IMR-90 (cell line): ENCODE measurements at regions not wholly inside any gene's neighbourhood (a gene's known extent, or its start where the extent isn't known, plus 50 kb on each side); places are given as distances from the start of the nearest gene placed in this dataset.

ENCODE experiments used
- ATAC-seq: fragments of 200-7000 bp; cut with Tn5 transposase; 2 replicates; pipeline ENCODE4 v1.9.1; 2020; ENCODE audit warnings: low read depth, mild to moderate bottlenecking, moderate library complexity
- BruUV-seq: library from RNA; stranded (reverse); fragments of 400-500 nt; replicated peaks from 2 replicates; lab custom pipeline; 2021; lab: Mats Ljungman, UMichigan
- CTCF ChIA-PET: fragments of 300-600 bp; formaldehyde crosslinking; extraction: SDS; loops from one replicate; lab custom pipeline; 2021; ENCODE audit warnings: antibody characterized with exemption; lab: Yijun Ruan, JAX
- POLR2A ChIA-PET: fragments of 300-600 bp; sonication (Branson Sonifier 250); formaldehyde crosslinking; loops from one replicate; lab custom pipeline; 2022; ENCODE audit warnings: antibody characterized with exemption; ENCODE audit not compliant: unreplicated experiment; lab: Charles Lee
- DNase-seq: peaks from one replicate; pipeline ENCODE4 v3.0.0; 2013
- H2AFZ ChIP-seq: replicated peaks from 2 replicates; pipeline ENCODE3; 2013; ENCODE audit warnings: low read length, mild to moderate bottlenecking; ENCODE audit not compliant: poor library complexity
- H2AK5ac ChIP-seq: 2 replicates; pipeline ENCODE4 v1.6.1; 2013; ENCODE audit warnings: low read depth, low read length, inconsistent platforms
- H2AK9ac ChIP-seq: replicated peaks from 2 replicates; pipeline ENCODE3; 2013; ENCODE audit warnings: mild to moderate bottlenecking, low read depth, low read length, moderate library complexity; ENCODE audit not compliant: poor library complexity
- H2BK120ac ChIP-seq: 2 replicates; pipeline ENCODE4 v1.6.1; 2013; ENCODE audit warnings: low read depth, low read length, inconsistent platforms
- H2BK15ac ChIP-seq: 3 replicates; pipeline ENCODE4 v1.6.1; 2013; ENCODE audit warnings: low read depth, low read length, inconsistent platforms
- H2BK20ac ChIP-seq: 2 replicates; pipeline ENCODE4 v1.6.1; 2013; ENCODE audit warnings: low read depth, mild to moderate bottlenecking, inconsistent platforms, low read length, moderate library complexity
- H2BK5ac ChIP-seq: 2 replicates; pipeline ENCODE4 v1.6.1; 2013; ENCODE audit warnings: mild to moderate bottlenecking, low read depth, low read length, inconsistent platforms; ENCODE audit not compliant: poor library complexity, severe bottlenecking
- H3K14ac ChIP-seq: replicated peaks from 2 replicates; pipeline ENCODE4 v1.6.1; 2013; ENCODE audit warnings: low read depth, low read length, inconsistent platforms
- H3K18ac ChIP-seq: 2 replicates; pipeline ENCODE4 v1.6.1; 2013; ENCODE audit warnings: low read depth, low read length, control low read depth
- H3K23ac ChIP-seq: 2 replicates; pipeline ENCODE4 v1.6.1; 2013; ENCODE audit warnings: low read depth, low read length, inconsistent platforms
- H3K27ac ChIP-seq: 2 replicates; pipeline ENCODE4 v1.5.1; 2013; ENCODE audit warnings: mild to moderate bottlenecking, control low read depth, low read length; ENCODE audit not compliant: insufficient read depth
- H3K27me3 ChIP-seq: 2 replicates; pipeline ENCODE4 v1.6.1; 2013; ENCODE audit warnings: low read length; ENCODE audit not compliant: control insufficient read depth, insufficient read depth
- H3K36me3 ChIP-seq: 2 replicates; pipeline ENCODE4 v1.6.1; 2013; ENCODE audit warnings: low read length, mixed read lengths; ENCODE audit not compliant: control insufficient read depth, insufficient read depth
- H3K4ac ChIP-seq: 2 replicates; pipeline ENCODE4 v1.6.1; 2013; ENCODE audit warnings: low read depth, low read length, inconsistent platforms
- H3K4me1 ChIP-seq: 2 replicates; pipeline ENCODE4 v1.6.1; 2013; ENCODE audit warnings: low read length, mixed read lengths; ENCODE audit not compliant: control insufficient read depth, insufficient read depth
- H3K4me2 ChIP-seq: 2 replicates; pipeline ENCODE4 v1.6.1; 2013; ENCODE audit warnings: low read depth, mild to moderate bottlenecking, control low read depth, low read length, moderate library complexity
- H3K4me3 ChIP-seq: 2 replicates; pipeline ENCODE4 v1.5.1; 2013; ENCODE audit warnings: low read depth, mild to moderate bottlenecking, control low read depth, low read length, moderate library complexity; ENCODE audit not compliant: insufficient read depth
- H3K56ac ChIP-seq: 2 replicates; pipeline ENCODE4 v1.6.1; 2013; ENCODE audit warnings: low read length, inconsistent platforms; ENCODE audit not compliant: insufficient read depth; ENCODE audit errors: extremely low read depth
- H3K79me1 ChIP-seq, 2 experiments: 2 replicates each; pipeline ENCODE4 v1.6.1; 2013; ENCODE audit warnings: low read length in 2 of 2, inconsistent platforms in 1 of 2, low read depth in 1 of 2
- H3K9ac ChIP-seq: 2 replicates; pipeline ENCODE4 v1.6.1; 2013; ENCODE audit warnings: low read depth, low read length, control low read depth
- H3K9me1 ChIP-seq: 2 replicates; pipeline ENCODE4 v1.6.1; 2013; ENCODE audit warnings: low read length, inconsistent platforms; ENCODE audit not compliant: insufficient read depth
- H3K9me3 ChIP-seq: 2 replicates; pipeline ENCODE4 v1.6.1; 2013; ENCODE audit warnings: low read length; ENCODE audit not compliant: control insufficient read depth, insufficient read depth
- H4K20me1 ChIP-seq: 2 replicates; pipeline ENCODE4 v1.6.1; 2013; ENCODE audit warnings: low read length, inconsistent platforms; ENCODE audit not compliant: insufficient read depth
- H4K5ac ChIP-seq: 2 replicates; pipeline ENCODE4 v1.6.1; 2013; ENCODE audit warnings: mild to moderate bottlenecking, low read depth, low read length, control low read depth
- H4K8ac ChIP-seq, 2 experiments: 2 replicates each; pipeline ENCODE4 v1.6.1; 2013; ENCODE audit warnings: low read depth in 2 of 2, low read length in 2 of 2, control low read depth in 1 of 2, inconsistent platforms in 1 of 2
- H4K91ac ChIP-seq: 2 replicates; pipeline ENCODE4 v1.6.1; 2013; ENCODE audit warnings: low read depth, low read length, inconsistent platforms; ENCODE audit not compliant: insufficient read depth
- BHLHE40 ChIP-seq: fragments of 150-350 bp; IDR thresholded peaks from 2 replicates; pipeline ENCODE4 v1.6.1; 2016; ENCODE audit warnings: mild to moderate bottlenecking, low read depth, low read length
- CEBPB ChIP-seq: IDR thresholded peaks from 2 replicates; pipeline ENCODE4 v1.6.1; 2012; ENCODE audit warnings: low read depth, low read length, improper control_type of control experiment
- CHD1 ChIP-seq: IDR thresholded peaks from 2 replicates; pipeline ENCODE4 v1.6.1; 2012; ENCODE audit warnings: low read depth, low read length, improper control_type of control experiment
- FOS ChIP-seq: fragments of 150-350 bp; IDR thresholded peaks from 2 replicates; pipeline ENCODE4 v1.6.1; 2016; ENCODE audit warnings: low read depth, low read length
- MAFK ChIP-seq: IDR thresholded peaks from 2 replicates; pipeline ENCODE4 v1.6.1; 2012; ENCODE audit warnings: low read depth, low read length, improper control_type of control experiment
- MAZ ChIP-seq: IDR thresholded peaks from 2 replicates; pipeline ENCODE4 v1.6.1; 2012; ENCODE audit warnings: low read depth, mild to moderate bottlenecking, low read length, improper control_type of control experiment, moderate library complexity, borderline replicate concordance
- MXI1 ChIP-seq: IDR thresholded peaks from 2 replicates; pipeline ENCODE4 v1.6.1; 2012; ENCODE audit warnings: low read depth, mild to moderate bottlenecking, low read length, moderate library complexity, borderline replicate concordance
- NFE2L2 ChIP-seq: fragments of 150-350 bp; IDR thresholded peaks from 2 replicates; pipeline ENCODE4 v1.6.1; 2016; ENCODE audit warnings: low read depth, mild to moderate bottlenecking, low read length
- POLR2A ChIP-seq: IDR thresholded peaks from 2 replicates; pipeline ENCODE4 v1.6.1; 2012; ENCODE audit warnings: mild to moderate bottlenecking, low read depth, low read length
- RAD21 ChIP-seq: IDR thresholded peaks from 2 replicates; pipeline ENCODE4 v1.6.1; 2012; ENCODE audit warnings: low read length, improper control_type of control experiment
- RCOR1 ChIP-seq: IDR thresholded peaks from 2 replicates; pipeline ENCODE4 v1.6.1; 2012; ENCODE audit warnings: mild to moderate bottlenecking, low read length, improper control_type of control experiment; ENCODE audit not compliant: insufficient replicate concordance
- RFX5 ChIP-seq: IDR thresholded peaks from 2 replicates; pipeline ENCODE4 v1.8.0; 2012; ENCODE audit warnings: low read depth, mild to moderate bottlenecking, low read length, moderate library complexity
- SMC3 ChIP-seq: fragments of 150-350 bp; IDR thresholded peaks from 2 replicates; pipeline ENCODE4 v1.6.1; 2016; ENCODE audit warnings: low read depth, mild to moderate bottlenecking, antibody characterized with exemption, low read length, moderate library complexity
- WGBS, 2 experiments: methylation state at CpG; one replicate each; pipeline versions ENCODE4 v1.1.5 to v1.1.7; 2013; ENCODE audit warnings: missing lambda C conversion rate in 2 of 2; ENCODE audit not compliant: insufficient read length in 1 of 2; ENCODE audit errors: extremely low coverage in 2 of 2; 5-methylcytosine and 5-hydroxymethylcytosine counted together
- dilution Hi-C: fragments of 300-500 bp; cut with HindIII; formaldehyde crosslinking; loops from one replicate; pipeline ENCODE4 v1.14.3; 2018; ENCODE audit warnings: low sequenced_read_pairs; ENCODE audit not compliant: unreplicated experiment
- in situ Hi-C: fragments of 300-500 bp; cut with MboI; formaldehyde crosslinking; loops from 3 replicates; pipeline ENCODE4 v1.14.3; 2019; ENCODE audit warnings: low sequenced_read_pairs, inconsistent platforms, mixed read lengths
- intact Hi-C: fragments of 100-400 bp; cut with micrococcal nuclease; formaldehyde crosslinking; loops from 2 replicates; pipeline ENCODE4 v1.10.0; 2022
- TF ChIP-seq, protein P1 (sequence below): fragments of 150-350 bp; IDR thresholded peaks from 2 replicates; pipeline ENCODE4 v1.6.1; 2017; ENCODE audit warnings: mild to moderate bottlenecking, antibody characterized with exemption, low read length, low read depth
- TF ChIP-seq, protein P2 (sequence below): conservative IDR thresholded peaks from 2 replicates; pipeline ENCODE4 v1.5.1; 2012; ENCODE audit warnings: mild to moderate bottlenecking, low read depth, low read length, improper control_type of control experiment
- TF ChIP-seq, protein P3 (sequence below): fragments of 150-350 bp; IDR thresholded peaks from 2 replicates; pipeline ENCODE4 v1.6.1; 2016; ENCODE audit warnings: low read depth, mild to moderate bottlenecking, low read length, moderate library complexity, borderline replicate concordance

DNA sequence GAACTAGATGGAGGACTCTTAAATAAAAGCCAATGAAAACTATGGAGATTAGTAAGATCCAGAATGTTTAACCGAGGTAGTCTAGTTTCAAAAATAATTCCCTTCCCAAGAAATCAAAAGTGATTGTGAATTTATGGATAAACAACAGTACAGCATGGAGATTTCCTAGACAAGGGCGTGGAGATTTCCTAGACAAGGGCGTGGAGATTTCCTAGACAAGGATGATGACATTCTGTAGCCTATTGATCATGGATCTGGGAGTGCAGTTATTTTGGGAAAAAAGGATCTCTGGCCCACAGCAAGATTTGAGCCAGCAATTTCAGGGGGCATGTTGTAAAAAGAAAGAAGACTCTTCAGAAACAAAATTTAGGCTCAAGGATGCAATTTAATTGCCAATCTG is 175.3 kb downstream of the RAP2B start:
- no peak overlapping the region for H4K5ac ChIP-seq
- no peak overlapping the region for H3K27ac ChIP-seq
- no peak overlapping the region for H3K56ac ChIP-seq
- ATAC-seq (no peak), DNase-seq (no peak)
- no peak overlapping the region for H4K8ac ChIP-seq
- H3K27me3 ChIP-seq, result no peaks in the 10 kb centered on the region
- no peak overlapping the region for H2AK5ac ChIP-seq
- H2BK15ac ChIP-seq, result no peak overlapping the region
- H3K9ac ChIP-seq, result no peak overlapping the region
- no peaks in the 10 kb centered on the region for H3K9me3 ChIP-seq
- H3K4me1 ChIP-seq, result no peaks in the 10 kb centered on the region
- H3K4me3 ChIP-seq, result no peak overlapping the region
- WGBS, 2 experiments, result no CpG with 5 or more reads among the region's 3 CpGs
- ChIA-PET CTCF (interaction anchor here (1.4 kb wide), 1 partner anchor 12 kb away, joined by 4 read pairs; no protein-coding TSS in a partner anchor), POLR2A (no interaction called here)
- no TSS peak for BruUV-seq
- H2BK5ac ChIP-seq, result no peak overlapping the region
- no peak overlapping the region for H2AFZ ChIP-seq
- TF ChIP-seq CEBPB (no peak), RCOR1 (no peak), FOS (no peak), SMC3 (no peak), NFE2L2 (no peak), BHLHE40 (no peak), MAZ (no peak), MXI1 (no peak), RFX5 (no peak), RAD21 (no peak), CHD1 (no peak), MAFK (no peak), POLR2A (no peak)
- TF ChIP-seq, protein P1, sequence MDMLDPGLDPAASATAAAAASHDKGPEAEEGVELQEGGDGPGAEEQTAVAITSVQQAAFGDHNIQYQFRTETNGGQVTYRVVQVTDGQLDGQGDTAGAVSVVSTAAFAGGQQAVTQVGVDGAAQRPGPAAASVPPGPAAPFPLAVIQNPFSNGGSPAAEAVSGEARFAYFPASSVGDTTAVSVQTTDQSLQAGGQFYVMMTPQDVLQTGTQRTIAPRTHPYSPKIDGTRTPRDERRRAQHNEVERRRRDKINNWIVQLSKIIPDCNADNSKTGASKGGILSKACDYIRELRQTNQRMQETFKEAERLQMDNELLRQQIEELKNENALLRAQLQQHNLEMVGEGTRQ, result no peak
- TF ChIP-seq, protein P2, sequence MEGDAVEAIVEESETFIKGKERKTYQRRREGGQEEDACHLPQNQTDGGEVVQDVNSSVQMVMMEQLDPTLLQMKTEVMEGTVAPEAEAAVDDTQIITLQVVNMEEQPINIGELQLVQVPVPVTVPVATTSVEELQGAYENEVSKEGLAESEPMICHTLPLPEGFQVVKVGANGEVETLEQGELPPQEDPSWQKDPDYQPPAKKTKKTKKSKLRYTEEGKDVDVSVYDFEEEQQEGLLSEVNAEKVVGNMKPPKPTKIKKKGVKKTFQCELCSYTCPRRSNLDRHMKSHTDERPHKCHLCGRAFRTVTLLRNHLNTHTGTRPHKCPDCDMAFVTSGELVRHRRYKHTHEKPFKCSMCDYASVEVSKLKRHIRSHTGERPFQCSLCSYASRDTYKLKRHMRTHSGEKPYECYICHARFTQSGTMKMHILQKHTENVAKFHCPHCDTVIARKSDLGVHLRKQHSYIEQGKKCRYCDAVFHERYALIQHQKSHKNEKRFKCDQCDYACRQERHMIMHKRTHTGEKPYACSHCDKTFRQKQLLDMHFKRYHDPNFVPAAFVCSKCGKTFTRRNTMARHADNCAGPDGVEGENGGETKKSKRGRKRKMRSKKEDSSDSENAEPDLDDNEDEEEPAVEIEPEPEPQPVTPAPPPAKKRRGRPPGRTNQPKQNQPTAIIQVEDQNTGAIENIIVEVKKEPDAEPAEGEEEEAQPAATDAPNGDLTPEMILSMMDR, result no peak
- TF ChIP-seq, protein P3, sequence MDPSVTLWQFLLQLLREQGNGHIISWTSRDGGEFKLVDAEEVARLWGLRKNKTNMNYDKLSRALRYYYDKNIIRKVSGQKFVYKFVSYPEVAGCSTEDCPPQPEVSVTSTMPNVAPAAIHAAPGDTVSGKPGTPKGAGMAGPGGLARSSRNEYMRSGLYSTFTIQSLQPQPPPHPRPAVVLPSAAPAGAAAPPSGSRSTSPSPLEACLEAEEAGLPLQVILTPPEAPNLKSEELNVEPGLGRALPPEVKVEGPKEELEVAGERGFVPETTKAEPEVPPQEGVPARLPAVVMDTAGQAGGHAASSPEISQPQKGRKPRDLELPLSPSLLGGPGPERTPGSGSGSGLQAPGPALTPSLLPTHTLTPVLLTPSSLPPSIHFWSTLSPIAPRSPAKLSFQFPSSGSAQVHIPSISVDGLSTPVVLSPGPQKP, result no peak
- in situ Hi-C loops, result no loop called here
- no peak overlapping the region for H2AK9ac ChIP-seq
- dilution Hi-C loops, result no loop called here
- no peaks in the 10 kb centered on the region for H3K79me1 ChIP-seq
- H3K18ac ChIP-seq, result no peak overlapping the region
- H2BK20ac ChIP-seq, result no peak overlapping the region
- H3K14ac ChIP-seq, result no peak overlapping the region
- H3K9me1 ChIP-seq, result no peaks in the 10 kb centered on the region
- H3K36me3 ChIP-seq, result no peaks in the 10 kb centered on the region
- H4K20me1 ChIP-seq, result no peaks in the 10 kb centered on the region
- no peak overlapping the region for H3K4me2 ChIP-seq
- no peak overlapping the region for H2BK120ac ChIP-seq
- intact Hi-C loops, result no loop called here
- H3K4ac ChIP-seq, result no peak overlapping the region
- H3K23ac ChIP-seq, result no peak overlapping the region
- no peak overlapping the region for H4K91ac ChIP-seq
